Astrocyte (in vitro differentiated cells and primary cell): ENCODE measurements at regions not wholly inside any gene's neighbourhood (a gene's known extent, or its start where the extent isn't known, plus 50 kb on each side); places are given as distances from the start of the nearest gene placed in this dataset.
A peak's percentile ranks its signal among the peaks of the same experiment; 100 is the strongest.

ENCODE experiments used
- DNase-seq: peaks from one replicate; pipeline ENCODE4 v3.0.0-alpha.2; 2010; ENCODE audit warnings: low read depth
- FAIRE-seq: peaks from 2 replicates; lab custom pipeline; 2011; peaks lifted over from hg19 to GRCh38; lab: Jason Lieb, UNC
- H2AFZ ChIP-seq: 2 replicates; pipeline ENCODE4 v1.6.0; 2012; ENCODE audit warnings: low read depth, low read length, inconsistent platforms
- H3K27ac ChIP-seq: 2 replicates; pipeline ENCODE4 v1.5.1; 2011; ENCODE audit warnings: low read depth, low read length, inconsistent platforms
- H3K27me3 ChIP-seq: 2 replicates; pipeline ENCODE4 v1.6.0; 2011; ENCODE audit warnings: low read length, inconsistent platforms; ENCODE audit not compliant: insufficient read depth
- H3K36me3 ChIP-seq: 2 replicates; pipeline ENCODE4 v1.5.1; 2011; ENCODE audit warnings: low read length, inconsistent platforms; ENCODE audit not compliant: insufficient read depth
- H3K4me1 ChIP-seq: 2 replicates; pipeline ENCODE4 v1.5.1; 2011; ENCODE audit warnings: low read length, inconsistent platforms; ENCODE audit not compliant: insufficient read depth
- H3K4me2 ChIP-seq: 2 replicates; pipeline ENCODE4 v1.6.0; 2012; ENCODE audit warnings: low read length, inconsistent platforms
- H3K4me3 ChIP-seq: 2 replicates; pipeline ENCODE4 v1.5.1; 2011; ENCODE audit warnings: low read depth, mild to moderate bottlenecking, low read length, inconsistent platforms; ENCODE audit not compliant: insufficient read depth
- H3K79me2 ChIP-seq: 2 replicates; pipeline ENCODE4 v1.6.0; 2012; ENCODE audit warnings: mild to moderate bottlenecking, low read length, inconsistent platforms; ENCODE audit not compliant: insufficient read depth
- H3K9ac ChIP-seq: 2 replicates; pipeline ENCODE4 v1.6.0; 2012; ENCODE audit warnings: mild to moderate bottlenecking, low read length, inconsistent platforms
- H3K9me3 ChIP-seq: 2 replicates; pipeline ENCODE4 v1.5.1; 2012; ENCODE audit warnings: low read depth, mild to moderate bottlenecking, low read length, inconsistent platforms; ENCODE audit not compliant: insufficient read depth
- H4K20me1 ChIP-seq: 2 replicates; pipeline ENCODE4 v1.6.0; 2012; ENCODE audit warnings: low read length, inconsistent platforms; ENCODE audit not compliant: insufficient read depth
- H3K27ac Mint-ChIP-seq: one replicate; pipeline ENCODE4 v1.8.0; 2021; ENCODE audit warnings: mild to moderate bottlenecking, mixed read lengths; ENCODE audit not compliant: unreplicated experiment
- H3K27me3 Mint-ChIP-seq: one replicate; pipeline ENCODE4 v1.8.0; 2021; ENCODE audit warnings: low read depth, mixed read lengths; ENCODE audit not compliant: unreplicated experiment
- H3K36me3 Mint-ChIP-seq: one replicate; pipeline ENCODE4 v1.8.0; 2021; ENCODE audit warnings: low read depth, mixed read lengths; ENCODE audit not compliant: unreplicated experiment
- H3K4me1 Mint-ChIP-seq: one replicate; pipeline ENCODE4 v1.8.0; 2021; ENCODE audit warnings: low read depth, mixed read lengths; ENCODE audit not compliant: unreplicated experiment
- H3K4me3 Mint-ChIP-seq: one replicate; pipeline ENCODE4 v1.8.0; 2021; ENCODE audit warnings: mild to moderate bottlenecking, moderate library complexity, mixed read lengths; ENCODE audit not compliant: unreplicated experiment
- H3K9me3 Mint-ChIP-seq: one replicate; pipeline ENCODE4 v1.8.0; 2021; ENCODE audit warnings: mild to moderate bottlenecking, mixed read lengths; ENCODE audit not compliant: unreplicated experiment
- EZH2 ChIP-seq: IDR thresholded peaks from 2 replicates; pipeline ENCODE4 v1.6.1; 2012; ENCODE audit warnings: mild to moderate bottlenecking, low read length, inconsistent platforms; ENCODE audit not compliant: insufficient read depth
- TF ChIP-seq, protein P1 (sequence below): IDR thresholded peaks from 2 replicates; pipeline ENCODE4 v1.5.1; 2011; ENCODE audit warnings: low read depth, mild to moderate bottlenecking, inconsistent platforms, low read length, moderate library complexity; ENCODE audit not compliant: insufficient read depth

DNA sequence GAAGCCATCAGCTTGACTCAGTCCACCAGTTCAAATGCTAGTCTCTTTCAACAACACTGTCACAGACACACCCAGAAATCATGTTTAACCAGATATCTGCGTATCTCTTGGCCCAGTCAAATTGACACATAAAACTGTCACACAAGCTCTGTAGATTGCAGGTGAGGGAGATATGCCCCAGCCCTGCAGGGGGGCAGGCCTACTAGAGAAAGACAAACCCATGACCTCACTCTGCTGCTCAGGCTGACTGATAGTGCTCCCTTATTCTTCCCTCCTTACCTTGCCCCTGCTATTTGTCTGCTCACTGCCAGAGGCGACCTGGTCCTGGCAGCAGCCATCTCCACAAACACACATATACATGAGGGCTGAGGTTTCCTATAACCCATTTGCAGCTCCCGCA lies 351.3 kb downstream of the DRD1 start:
- no peak overlapping the region for H3K4me2 ChIP-seq
- H3K9me3 Mint-ChIP-seq, result peaks cover 2% of the 10 kb centered on the region
- no peak overlapping the region for H2AFZ ChIP-seq
- no peak overlapping the region for H3K4me3 Mint-ChIP-seq
- H3K9me3 ChIP-seq, result no peaks in the 10 kb centered on the region
- no peak overlapping the region for H3K27ac Mint-ChIP-seq
- H3K4me3 ChIP-seq, result no peak overlapping the region
- no peak overlapping the region for H3K9ac ChIP-seq
- H3K4me1 ChIP-seq, result no peaks in the 10 kb centered on the region
- peaks cover 2% of the 10 kb centered on the region for H3K27me3 ChIP-seq
- TF ChIP-seq, protein P1, sequence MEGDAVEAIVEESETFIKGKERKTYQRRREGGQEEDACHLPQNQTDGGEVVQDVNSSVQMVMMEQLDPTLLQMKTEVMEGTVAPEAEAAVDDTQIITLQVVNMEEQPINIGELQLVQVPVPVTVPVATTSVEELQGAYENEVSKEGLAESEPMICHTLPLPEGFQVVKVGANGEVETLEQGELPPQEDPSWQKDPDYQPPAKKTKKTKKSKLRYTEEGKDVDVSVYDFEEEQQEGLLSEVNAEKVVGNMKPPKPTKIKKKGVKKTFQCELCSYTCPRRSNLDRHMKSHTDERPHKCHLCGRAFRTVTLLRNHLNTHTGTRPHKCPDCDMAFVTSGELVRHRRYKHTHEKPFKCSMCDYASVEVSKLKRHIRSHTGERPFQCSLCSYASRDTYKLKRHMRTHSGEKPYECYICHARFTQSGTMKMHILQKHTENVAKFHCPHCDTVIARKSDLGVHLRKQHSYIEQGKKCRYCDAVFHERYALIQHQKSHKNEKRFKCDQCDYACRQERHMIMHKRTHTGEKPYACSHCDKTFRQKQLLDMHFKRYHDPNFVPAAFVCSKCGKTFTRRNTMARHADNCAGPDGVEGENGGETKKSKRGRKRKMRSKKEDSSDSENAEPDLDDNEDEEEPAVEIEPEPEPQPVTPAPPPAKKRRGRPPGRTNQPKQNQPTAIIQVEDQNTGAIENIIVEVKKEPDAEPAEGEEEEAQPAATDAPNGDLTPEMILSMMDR, result no peak
- TF ChIP-seq EZH2, result no peak
- H3K4me1 Mint-ChIP-seq, result no peaks in the 10 kb centered on the region
- peaks cover 45% of the 10 kb centered on the region for H3K27me3 Mint-ChIP-seq
- H3K79me2 ChIP-seq, result no peaks in the 10 kb centered on the region
- DNase-seq (no peak), FAIRE-seq (no peak)
- no peaks in the 10 kb centered on the region for H3K36me3 Mint-ChIP-seq
- no peaks in the 10 kb centered on the region for H3K36me3 ChIP-seq
- H4K20me1 ChIP-seq, result no peaks in the 10 kb centered on the region
- no peak overlapping the region for H3K27ac ChIP-seq

DNA sequence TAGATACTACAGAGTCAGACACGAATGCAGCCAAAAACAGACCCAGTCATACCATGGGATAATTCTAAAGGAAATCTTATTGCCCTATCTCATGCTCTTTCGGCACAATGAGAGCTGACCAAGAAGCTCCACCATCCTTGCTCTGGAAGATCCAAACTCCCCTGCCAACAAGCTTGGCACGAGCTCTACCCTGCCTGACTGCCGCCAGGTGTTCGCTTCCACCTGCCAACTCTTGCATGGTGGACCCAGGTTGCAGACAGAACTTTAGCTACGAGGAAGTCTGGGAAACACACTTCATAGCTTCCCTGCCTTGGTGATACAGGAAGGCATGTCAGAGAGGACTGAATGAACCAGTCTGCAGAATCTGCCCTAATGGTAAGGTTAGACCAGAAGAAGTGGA lies 355.0 kb downstream of the DRD1 start:
- Histone ChIP-seq H2AFZ (no peak overlapping the region), H3K9ac (no peak overlapping the region), H3K4me1 (no peaks in the 10 kb centered on the region), H3K79me2 (no peaks in the 10 kb centered on the region), H3K36me3 (no peaks in the 10 kb centered on the region), H3K4me2 (no peak overlapping the region), H3K4me3 (no peak overlapping the region), H3K27ac (no peak overlapping the region), H3K27me3 (peaks cover 2% of the 10 kb centered on the region), H3K9me3 (no peaks in the 10 kb centered on the region), H4K20me1 (no peaks in the 10 kb centered on the region)
- no peak for FAIRE-seq
- Mint-ChIP-seq H3K9me3 (peaks cover 2% of the 10 kb centered on the region), H3K27me3 (peaks cover 41% of the 10 kb centered on the region), H3K36me3 (no peaks in the 10 kb centered on the region), H3K27ac (no peak overlapping the region), H3K4me1 (no peaks in the 10 kb centered on the region), H3K4me3 (no peak overlapping the region)
- TF ChIP-seq, protein P1, result no peak
- no peak for TF ChIP-seq EZH2
- DNase-seq, result no peak

- H2AFZ ChIP-seq, result no peak overlapping the region
- Mint-ChIP-seq H3K4me3 (no peak overlapping the region), H3K27ac (no peak overlapping the region), H3K4me1 (no peaks in the 10 kb centered on the region), H3K27me3 (peaks cover 22% of the 10 kb centered on the region), H3K36me3 (no peaks in the 10 kb centered on the region), H3K9me3 (no peaks in the 10 kb centered on the region)
- H3K9me3 ChIP-seq, result no peaks in the 10 kb centered on the region
- H3K4me3 ChIP-seq, result no peak overlapping the region
- no peaks in the 10 kb centered on the region for H3K4me1 ChIP-seq
- TF ChIP-seq, protein P1, result no peak
- no peak for TF ChIP-seq EZH2
- H3K79me2 ChIP-seq, result no peaks in the 10 kb centered on the region
- H3K4me2 ChIP-seq, result no peak overlapping the region
- no peak for FAIRE-seq
- H3K9ac ChIP-seq, result no peak overlapping the region
- H3K36me3 ChIP-seq, result no peaks in the 10 kb centered on the region
- peak; percentile 4 for DNase-seq
- H3K27ac ChIP-seq, result no peak overlapping the region
- no peaks in the 10 kb centered on the region for H3K27me3 ChIP-seq
- no peaks in the 10 kb centered on the region for H4K20me1 ChIP-seq
Measured at GRCh38 chr5:175082866-175083590, 358.6 kb downstream of the MSX2 start.
